ENCODE measurements at regions not wholly inside any gene's neighbourhood (a gene's known extent, or its start where the extent isn't known, plus 50 kb on each side); places are given as distances from the start of the nearest gene placed in this dataset.
A peak's percentile ranks its signal among the peaks of the same experiment; 100 is the strongest.

DNA sequence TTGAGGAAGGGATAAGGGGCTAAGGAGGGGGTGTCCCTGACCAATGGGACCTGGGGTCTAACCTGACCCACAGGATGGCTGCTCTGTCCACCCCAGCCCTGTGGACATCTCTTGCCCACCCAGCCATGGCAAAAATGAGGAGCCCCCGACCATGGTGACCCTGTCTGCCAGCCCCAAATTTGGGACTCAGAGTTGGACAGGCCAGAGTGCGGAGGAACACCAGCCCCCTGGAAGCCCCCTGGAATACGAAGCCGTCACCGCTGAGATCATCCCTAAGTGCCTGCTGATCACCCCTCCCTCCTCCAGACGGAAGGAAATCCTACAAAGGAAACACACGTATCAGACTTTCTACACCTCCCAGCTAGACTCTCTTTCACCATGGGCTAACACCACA lies 119.3 kb downstream of the SIK1 start:
- H3K9me2 ChIP-seq = no peaks in the 10 kb centered on the region
- ChIA-PET CTCF (interaction anchor here (1.8 kb wide), 1 partner anchor 13 kb away, joined by 4 read pairs; no protein-coding TSS in a partner anchor), POLR2A (no interaction called here)
- H3K27ac ChIP-seq (ENCODE audit: low read depth in 2 of 2, low read length in 1 of 2) = no peak overlapping the region
- peaks cover 0 to 8% of the 10 kb centered on the region in 2 experiments; a peak in 1 of 4 replicates for H3K4me1 ChIP-seq (ENCODE audit: control insufficient read depth in 1 of 2, insufficient read depth in 2 of 2, low read depth in 1 of 2, low read length in 1 of 2)
- H4K20me1 ChIP-seq (ENCODE audit: insufficient read depth) = no peaks in the 10 kb centered on the region
- no peak for DNase-seq
- H3F3A ChIP-seq (replicated peaks; ENCODE audit: insufficient read depth) = no peaks in the 10 kb centered on the region
- WGBS (ENCODE audit: low lambda C conversion rate) = 95% methylated on average over 5 of the region's 7 CpGs
- no peaks in the 10 kb centered on the region for H3K9me3 ChIP-seq
- no peak overlapping the region for H3K9ac ChIP-seq
- H2AFZ ChIP-seq (ENCODE audit: low read depth) = no peak overlapping the region
- no peak overlapping the region for H3K4me3 ChIP-seq (ENCODE audit: low read depth in 2 of 2, low read length in 1 of 2)
- no peaks in the 10 kb centered on the region for H3K79me2 ChIP-seq (ENCODE audit: insufficient read depth)
- H3K27me3 ChIP-seq (ENCODE audit: insufficient read depth) = no peaks in the 10 kb centered on the region
- TF ChIP-seq, protein P1, sequence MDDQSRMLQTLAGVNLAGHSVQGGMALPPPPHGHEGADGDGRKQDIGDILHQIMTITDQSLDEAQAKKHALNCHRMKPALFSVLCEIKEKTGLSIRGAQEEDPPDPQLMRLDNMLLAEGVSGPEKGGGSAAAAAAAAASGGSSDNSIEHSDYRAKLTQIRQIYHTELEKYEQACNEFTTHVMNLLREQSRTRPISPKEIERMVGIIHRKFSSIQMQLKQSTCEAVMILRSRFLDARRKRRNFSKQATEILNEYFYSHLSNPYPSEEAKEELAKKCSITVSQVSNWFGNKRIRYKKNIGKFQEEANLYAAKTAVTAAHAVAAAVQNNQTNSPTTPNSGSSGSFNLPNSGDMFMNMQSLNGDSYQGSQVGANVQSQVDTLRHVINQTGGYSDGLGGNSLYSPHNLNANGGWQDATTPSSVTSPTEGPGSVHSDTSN (IDR thresholded peaks at IDR 0.05) = no peak
- TF ChIP-seq NRF1 (IDR thresholded peaks at IDR 0.05; ENCODE audit: low read depth, low read length) (no peak), CHD2 (IDR thresholded peaks at IDR 0.05; ENCODE audit: low read length, partially characterized antibody) (no peak), POLR2AphosphoS5 (IDR thresholded peaks at IDR 0.05; ENCODE audit: low read depth, low read length) (no peak)
- TF ChIP-seq, protein P2, sequence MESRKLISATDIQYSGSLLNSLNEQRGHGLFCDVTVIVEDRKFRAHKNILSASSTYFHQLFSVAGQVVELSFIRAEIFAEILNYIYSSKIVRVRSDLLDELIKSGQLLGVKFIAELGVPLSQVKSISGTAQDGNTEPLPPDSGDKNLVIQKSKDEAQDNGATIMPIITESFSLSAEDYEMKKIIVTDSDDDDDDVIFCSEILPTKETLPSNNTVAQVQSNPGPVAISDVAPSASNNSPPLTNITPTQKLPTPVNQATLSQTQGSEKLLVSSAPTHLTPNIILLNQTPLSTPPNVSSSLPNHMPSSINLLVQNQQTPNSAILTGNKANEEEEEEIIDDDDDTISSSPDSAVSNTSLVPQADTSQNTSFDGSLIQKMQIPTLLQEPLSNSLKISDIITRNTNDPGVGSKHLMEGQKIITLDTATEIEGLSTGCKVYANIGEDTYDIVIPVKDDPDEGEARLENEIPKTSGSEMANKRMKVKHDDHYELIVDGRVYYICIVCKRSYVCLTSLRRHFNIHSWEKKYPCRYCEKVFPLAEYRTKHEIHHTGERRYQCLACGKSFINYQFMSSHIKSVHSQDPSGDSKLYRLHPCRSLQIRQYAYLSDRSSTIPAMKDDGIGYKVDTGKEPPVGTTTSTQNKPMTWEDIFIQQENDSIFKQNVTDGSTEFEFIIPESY (IDR thresholded peaks at IDR 0.05; ENCODE audit: borderline replicate concordance, low read depth) = no peak
- TF ChIP-seq, protein P3, sequence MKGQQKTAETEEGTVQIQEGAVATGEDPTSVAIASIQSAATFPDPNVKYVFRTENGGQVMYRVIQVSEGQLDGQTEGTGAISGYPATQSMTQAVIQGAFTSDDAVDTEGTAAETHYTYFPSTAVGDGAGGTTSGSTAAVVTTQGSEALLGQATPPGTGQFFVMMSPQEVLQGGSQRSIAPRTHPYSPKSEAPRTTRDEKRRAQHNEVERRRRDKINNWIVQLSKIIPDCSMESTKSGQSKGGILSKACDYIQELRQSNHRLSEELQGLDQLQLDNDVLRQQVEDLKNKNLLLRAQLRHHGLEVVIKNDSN (IDR thresholded peaks at IDR 0.05; ENCODE audit: borderline replicate concordance, low read depth) = no peak
- TF ChIP-seq, protein P4, sequence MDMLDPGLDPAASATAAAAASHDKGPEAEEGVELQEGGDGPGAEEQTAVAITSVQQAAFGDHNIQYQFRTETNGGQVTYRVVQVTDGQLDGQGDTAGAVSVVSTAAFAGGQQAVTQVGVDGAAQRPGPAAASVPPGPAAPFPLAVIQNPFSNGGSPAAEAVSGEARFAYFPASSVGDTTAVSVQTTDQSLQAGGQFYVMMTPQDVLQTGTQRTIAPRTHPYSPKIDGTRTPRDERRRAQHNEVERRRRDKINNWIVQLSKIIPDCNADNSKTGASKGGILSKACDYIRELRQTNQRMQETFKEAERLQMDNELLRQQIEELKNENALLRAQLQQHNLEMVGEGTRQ (IDR thresholded peaks at IDR 0.05; ENCODE audit: borderline replicate concordance, low read depth, low read length) = no peak
- H3K4me2 ChIP-seq = no peak overlapping the region
- H3K36me3 ChIP-seq (replicated peaks in 1 of 2; ENCODE audit: control insufficient read depth in 1 of 2, insufficient read depth in 2 of 2, low read length in 1 of 2) = no peaks in the 10 kb centered on the region

DNA sequence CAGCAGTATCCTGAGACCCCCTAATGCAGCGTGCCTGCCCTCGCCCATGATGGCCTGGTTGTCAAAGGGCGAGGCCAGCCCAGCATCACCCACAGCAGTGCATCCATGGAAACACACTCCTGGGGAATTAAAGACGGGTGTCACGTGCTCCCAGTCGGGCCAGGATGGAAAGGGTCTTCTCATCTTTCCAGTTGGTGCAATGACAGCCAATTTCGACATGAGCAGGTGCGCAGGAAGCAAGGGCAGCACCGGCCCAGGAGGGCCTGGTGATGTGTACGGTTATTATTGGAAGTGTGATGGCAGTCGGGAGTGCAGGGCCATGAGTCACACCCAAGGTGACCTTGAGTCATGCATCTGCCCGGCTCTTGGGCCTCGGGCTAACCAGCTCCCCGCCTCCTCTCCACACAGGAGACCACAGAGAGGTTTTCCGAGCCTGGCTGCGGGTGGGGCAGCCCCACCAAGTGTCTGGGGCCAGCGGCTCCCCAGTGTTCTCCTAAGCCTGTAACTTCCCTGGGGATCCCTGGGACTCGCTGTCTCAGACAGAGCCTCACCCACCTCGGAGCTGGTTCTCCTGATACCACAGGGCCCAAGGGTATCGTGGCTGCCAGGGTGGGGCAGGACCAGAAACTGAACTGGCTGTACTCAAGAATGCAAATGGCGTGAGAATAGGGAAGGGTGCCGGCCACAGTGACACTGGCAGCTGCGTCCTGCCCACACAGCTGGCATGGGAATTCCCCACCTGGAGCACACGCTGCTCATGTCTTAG lies 119.8 kb downstream of the SIK1 start:
- CTCF ChIA-PET = interaction anchor here (1.8 kb wide), 1 partner anchor 12 kb away, joined by 4 read pairs; no protein-coding TSS in a partner anchor

More for the DNA sequence above, 119.8 kb downstream of the SIK1 start:
- Histone ChIP-seq H3K9me2 (no peaks in the 10 kb centered on the region), H3K4me1 (ENCODE audit: control insufficient read depth in 1 of 2, insufficient read depth in 2 of 2, low read depth in 1 of 2, low read length in 1 of 2) (peaks cover 0 to 8% of the 10 kb centered on the region in 2 experiments; a peak in 1 of 4 replicates), H3K9me3 (no peaks in the 10 kb centered on the region), H3K36me3 (replicated peaks in 1 of 2; ENCODE audit: control insufficient read depth in 1 of 2, insufficient read depth in 2 of 2, low read length in 1 of 2) (no peaks in the 10 kb centered on the region), H3F3A (replicated peaks; ENCODE audit: insufficient read depth) (no peaks in the 10 kb centered on the region), H3K4me3 (ENCODE audit: low read depth in 2 of 2, low read length in 1 of 2) (no peak overlapping the region), H3K27ac (ENCODE audit: low read depth in 2 of 2, low read length in 1 of 2) (no peak overlapping the region), H2AFZ (ENCODE audit: low read depth) (no peak overlapping the region), H3K9ac (no peak overlapping the region), H3K27me3 (ENCODE audit: insufficient read depth) (no peaks in the 10 kb centered on the region), H3K4me2 (no peak overlapping the region), H3K79me2 (ENCODE audit: insufficient read depth) (no peaks in the 10 kb centered on the region), H4K20me1 (ENCODE audit: insufficient read depth) (no peaks in the 10 kb centered on the region)
- WGBS (ENCODE audit: low lambda C conversion rate) = 61% methylated on average over 17 of the region's 24 CpGs
- DNase-seq = peak; percentile 56
- TF ChIP-seq NFIC (IDR thresholded peaks at IDR 0.05; ENCODE audit: borderline replicate concordance) (no peak), POLR2AphosphoS5 (IDR thresholded peaks at IDR 0.05; ENCODE audit: low read depth, low read length) (no peak), TEAD4 (IDR thresholded peaks at IDR 0.05; ENCODE audit: borderline replicate concordance, insufficient read depth) (no peak), NRF1 (IDR thresholded peaks at IDR 0.05; ENCODE audit: low read depth, low read length) (no peak), MEF2A (IDR thresholded peaks at IDR 0.05; ENCODE audit: borderline replicate concordance, low read depth) (no peak), RXRA (IDR thresholded peaks at IDR 0.05; ENCODE audit: borderline replicate concordance, low read depth) (no peak)
- POLR2A ChIA-PET = no interaction called here

Data from SK-N-SH (cell line).